GM13976 (cell line): ENCODE measurements at regions not wholly inside any gene's neighbourhood (a gene's known extent, or its start where the extent isn't known, plus 50 kb on each side); places are given as distances from the start of the nearest gene placed in this dataset.

Experiments used
- DNase-seq: peaks from one replicate; pipeline ENCODE4 v3.0.0; 2012; ENCODE audit warnings: low spot score
- in situ Hi-C: fragments of 300-500 bp; cut with MboI; formaldehyde crosslinking; loops from one replicate; pipeline ENCODE4 v1.12.0; 2022; ENCODE audit warnings: low sequenced_read_pairs, mixed read lengths, inconsistent platforms; ENCODE audit not compliant: unreplicated experiment
- TF ChIP-seq, protein P1 (sequence below): IDR thresholded peaks from 2 replicates; pipeline ENCODE4 v1.5.1; 2012; ENCODE audit warnings: borderline replicate concordance, mild to moderate bottlenecking; ENCODE audit not compliant: insufficient read depth; ENCODE audit errors: extremely low read depth, missing control alignments, control extremely low read depth

- DNase-seq: no peak
- in situ Hi-C loops: no loop called here
- TF ChIP-seq, protein P1, sequence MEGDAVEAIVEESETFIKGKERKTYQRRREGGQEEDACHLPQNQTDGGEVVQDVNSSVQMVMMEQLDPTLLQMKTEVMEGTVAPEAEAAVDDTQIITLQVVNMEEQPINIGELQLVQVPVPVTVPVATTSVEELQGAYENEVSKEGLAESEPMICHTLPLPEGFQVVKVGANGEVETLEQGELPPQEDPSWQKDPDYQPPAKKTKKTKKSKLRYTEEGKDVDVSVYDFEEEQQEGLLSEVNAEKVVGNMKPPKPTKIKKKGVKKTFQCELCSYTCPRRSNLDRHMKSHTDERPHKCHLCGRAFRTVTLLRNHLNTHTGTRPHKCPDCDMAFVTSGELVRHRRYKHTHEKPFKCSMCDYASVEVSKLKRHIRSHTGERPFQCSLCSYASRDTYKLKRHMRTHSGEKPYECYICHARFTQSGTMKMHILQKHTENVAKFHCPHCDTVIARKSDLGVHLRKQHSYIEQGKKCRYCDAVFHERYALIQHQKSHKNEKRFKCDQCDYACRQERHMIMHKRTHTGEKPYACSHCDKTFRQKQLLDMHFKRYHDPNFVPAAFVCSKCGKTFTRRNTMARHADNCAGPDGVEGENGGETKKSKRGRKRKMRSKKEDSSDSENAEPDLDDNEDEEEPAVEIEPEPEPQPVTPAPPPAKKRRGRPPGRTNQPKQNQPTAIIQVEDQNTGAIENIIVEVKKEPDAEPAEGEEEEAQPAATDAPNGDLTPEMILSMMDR: no peak
These were observed 340.8 kb upstream of the KIAA1217 start for GRCh38 chr10:23868121-23868520.

DNA sequence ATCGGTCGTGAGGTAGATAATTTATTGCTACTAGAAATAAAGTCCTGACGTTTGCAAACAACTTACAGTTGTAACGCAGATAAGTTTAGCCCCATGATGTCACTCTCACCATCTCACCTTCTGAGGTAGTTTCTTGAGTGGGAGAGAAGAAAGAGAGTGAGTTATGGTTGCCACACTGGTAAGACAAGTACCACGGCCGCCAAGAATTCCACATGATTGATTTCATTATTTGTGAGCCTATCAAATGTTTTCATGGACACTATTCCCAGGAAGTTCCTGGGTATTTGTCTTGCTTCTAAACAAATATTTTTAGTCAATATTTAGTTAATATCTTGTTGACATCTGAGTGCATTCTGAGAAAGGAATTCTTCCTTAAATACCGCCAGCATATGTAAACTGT, 339.4 kb upstream of the KIAA1217 start:
- no peak for DNase-seq
- TF ChIP-seq, protein P1: no peak
- in situ Hi-C loops: no loop called here

GRCh38 chr10:23869996-23870395, 338.9 kb upstream of the KIAA1217 start:
- in situ Hi-C loops: no loop called here
- no peak for DNase-seq
- TF ChIP-seq, protein P1: no peak

DNA sequence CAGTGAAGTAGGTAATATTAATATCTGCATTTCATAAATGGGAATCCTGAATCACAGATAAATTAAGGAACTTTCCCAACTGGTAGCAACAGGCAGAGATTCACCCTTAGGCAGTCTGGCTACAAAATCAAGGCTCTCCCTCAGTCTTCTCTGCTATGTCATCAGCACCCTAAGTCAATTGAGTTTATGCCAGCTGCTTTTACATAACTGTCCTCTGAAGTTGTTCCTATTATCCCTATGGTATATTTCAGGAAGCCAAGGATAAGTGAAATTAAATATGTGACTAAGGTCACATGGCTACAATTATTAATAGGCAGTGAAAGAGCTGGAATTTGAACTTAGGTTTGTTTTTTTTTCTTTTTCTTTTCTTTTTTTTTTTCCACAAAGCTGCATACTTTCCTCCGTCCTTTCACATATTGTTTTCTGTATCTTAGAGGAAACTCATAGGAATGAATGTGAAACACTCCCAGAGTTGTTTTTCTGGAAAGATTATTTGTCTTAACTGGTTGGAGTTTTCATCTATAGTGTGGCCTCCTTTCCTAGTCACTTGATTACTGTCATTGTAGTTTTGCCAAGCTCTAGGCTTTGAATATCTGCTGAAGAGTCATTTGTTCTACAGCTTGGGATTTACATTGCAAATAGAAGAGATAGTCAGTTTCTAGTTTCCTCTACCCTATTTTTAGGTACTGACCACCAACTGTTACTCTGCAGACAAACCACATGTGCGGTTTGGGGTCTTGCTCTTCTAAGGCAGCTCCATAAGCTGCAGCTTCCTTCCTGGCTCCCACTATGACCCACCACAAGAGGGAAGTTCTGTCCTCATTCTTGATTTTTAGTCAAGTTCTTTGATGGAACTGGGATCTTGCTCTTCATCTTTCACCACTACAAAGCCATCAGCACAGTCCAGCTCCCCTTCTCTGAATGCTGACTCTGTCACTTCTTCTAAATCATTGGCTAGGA, 338.0 kb upstream of the KIAA1217 start:
- in situ Hi-C loops: no loop called here
- TF ChIP-seq, protein P1: no peak
- no peak for DNase-seq

DNA sequence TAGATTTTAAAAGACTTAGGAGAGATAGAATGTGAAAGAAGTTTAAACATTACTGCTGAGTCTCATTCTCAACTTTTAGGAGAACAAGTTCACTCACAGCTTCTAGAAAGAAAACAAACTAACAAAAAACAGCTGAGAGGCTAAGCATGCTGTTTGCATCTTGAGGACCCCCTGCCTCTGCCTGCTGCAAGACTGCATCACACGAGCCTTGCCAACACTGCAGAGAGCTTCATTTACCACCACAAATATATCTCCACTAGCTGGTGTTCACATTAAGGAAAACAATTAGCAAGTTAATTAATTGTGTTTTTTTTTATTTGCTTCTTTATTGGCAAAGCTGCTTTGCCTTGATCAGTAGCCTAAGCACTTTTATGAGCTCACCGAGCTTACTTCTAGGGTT, 336.6 kb upstream of the KIAA1217 start:
- in situ Hi-C loops: no loop called here
- DNase-seq: no peak
- TF ChIP-seq, protein P1: no peak

- in situ Hi-C loops: no loop called here
- no peak for DNase-seq
- TF ChIP-seq, protein P1: no peak
These were observed 331.1 kb upstream of the KIAA1217 start for GRCh38 chr10:23877791-23878320.
